CD4-positive, alpha-beta T cell treated with Interferon gamma for 1 hour (primary cell): ENCODE measurements at regions not wholly inside any gene's neighbourhood (a gene's known extent, or its start where the extent isn't known, plus 50 kb on each side); places are given as distances from the start of the nearest gene placed in this dataset.

Experiments
- DNase-seq: peaks from one replicate; pipeline ENCODE4 v3.0.0-alpha.2; 2020

GRCh38 chr16:86683441-86684194 lies 105.3 kb downstream of the FOXL1 start:
- no peak for DNase-seq

GRCh38 chr16:86685076-86685475 lies 106.7 kb downstream of the FOXL1 start:
- no peak for DNase-seq

GRCh38 chr16:86690970-86691369 lies 112.6 kb downstream of the FOXL1 start:
- DNase-seq, result no peak

DNA sequence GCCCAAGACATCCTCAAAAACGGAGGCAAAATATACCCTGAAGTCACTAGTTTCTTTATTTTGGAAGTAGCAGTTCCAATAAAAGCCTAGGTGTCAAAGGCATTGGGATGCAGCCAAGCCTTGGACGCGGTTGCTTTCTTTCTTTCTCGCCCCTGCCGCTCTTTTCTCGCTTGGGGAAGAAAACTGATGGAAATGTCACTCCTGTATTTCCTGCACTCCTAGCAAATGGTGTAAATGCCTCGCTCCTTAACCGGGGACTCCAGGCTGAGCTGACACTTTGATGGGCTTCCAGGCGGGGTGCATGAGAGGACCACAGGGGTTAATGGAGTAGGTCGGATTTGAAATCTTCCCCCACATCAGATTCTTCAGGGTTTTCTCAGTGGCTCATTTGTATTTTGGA lies 114.1 kb downstream of the FOXL1 start:
- no peak for DNase-seq

DNA sequence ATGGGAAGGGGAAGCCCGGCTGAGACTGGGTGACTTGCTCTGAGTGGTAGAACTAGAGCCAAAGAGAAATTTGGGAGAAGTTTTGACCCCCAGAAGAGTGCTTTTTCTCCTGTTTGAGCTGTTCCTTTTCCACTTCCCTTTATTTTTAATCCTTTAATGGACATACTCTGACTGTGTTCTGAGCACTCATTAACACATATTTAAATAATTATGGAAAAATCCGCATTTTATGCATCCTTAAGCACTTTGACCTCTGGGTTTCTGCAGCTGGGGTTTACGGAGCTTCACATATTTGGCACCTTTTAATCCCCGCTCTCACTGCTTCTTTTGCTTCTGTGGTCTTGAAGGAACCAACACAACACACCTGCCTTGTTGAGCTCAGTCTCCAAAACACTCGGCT lies 114.7 kb downstream of the FOXL1 start:
- no peak for DNase-seq

DNA sequence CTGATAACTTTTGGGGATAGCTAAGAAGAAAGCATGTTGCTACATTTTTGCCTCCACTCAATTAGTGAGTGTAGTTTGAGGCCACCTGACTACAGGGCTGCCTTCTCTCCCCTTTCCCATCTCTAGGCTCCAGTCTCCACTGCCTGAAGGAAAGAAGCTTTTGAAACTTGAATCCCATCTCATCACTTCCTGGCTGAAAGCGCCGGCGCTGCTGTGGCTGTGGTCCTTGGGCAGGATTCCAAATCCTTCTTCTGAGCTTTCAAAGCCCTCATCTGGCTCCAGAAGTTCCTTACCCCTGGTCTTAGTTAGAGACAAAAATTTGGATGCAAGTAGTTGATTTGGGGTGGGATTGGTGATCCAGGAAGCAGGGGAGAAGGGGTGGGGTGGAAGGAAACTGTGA lies 119.4 kb downstream of the FOXL1 start:
- DNase-seq, result no peak

DNA sequence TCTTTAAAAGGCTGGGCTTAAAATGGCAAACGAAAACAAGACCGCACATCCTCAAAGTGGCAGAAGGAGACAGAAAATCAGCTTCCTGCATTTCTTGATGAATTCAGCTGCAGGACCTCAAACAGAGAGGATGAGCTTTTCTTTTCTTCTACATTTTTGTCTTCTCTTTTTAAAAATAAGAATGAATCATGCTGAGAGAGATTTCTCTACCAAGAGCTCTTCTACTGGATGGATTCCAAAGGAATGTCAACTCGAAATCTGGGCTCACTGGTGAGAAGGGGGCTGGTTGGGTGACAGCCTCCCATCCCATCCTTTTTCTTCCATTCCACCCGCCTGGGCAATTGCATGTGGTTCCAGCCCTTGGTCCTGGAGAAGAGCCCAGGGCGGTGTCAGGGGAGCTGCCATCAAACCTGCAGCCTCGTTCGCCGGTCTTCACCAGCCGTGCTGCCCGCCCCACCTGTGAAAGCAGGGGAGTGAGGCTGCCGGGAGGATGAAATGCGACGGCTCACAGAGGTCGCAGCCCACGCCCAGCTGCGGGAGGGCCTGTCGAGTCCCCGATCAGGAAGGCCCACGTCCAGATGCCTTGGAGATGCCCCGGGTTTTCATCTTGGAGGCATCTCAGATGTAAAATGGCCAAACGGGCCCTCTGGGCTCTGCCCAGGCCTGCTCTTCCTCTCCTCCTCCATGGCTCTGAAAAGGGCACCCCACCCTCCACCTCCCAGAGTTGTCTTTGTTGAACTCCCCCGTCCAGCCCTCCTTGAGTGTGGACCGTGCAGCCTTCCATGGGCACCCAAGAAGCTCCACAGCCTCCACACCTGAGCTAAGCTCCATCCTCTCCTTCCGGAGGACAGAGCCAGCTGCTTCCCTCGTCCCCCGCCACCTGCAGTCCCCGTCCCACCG lies 121.9 kb downstream of the FOXL1 start:
- no peak for DNase-seq

DNA sequence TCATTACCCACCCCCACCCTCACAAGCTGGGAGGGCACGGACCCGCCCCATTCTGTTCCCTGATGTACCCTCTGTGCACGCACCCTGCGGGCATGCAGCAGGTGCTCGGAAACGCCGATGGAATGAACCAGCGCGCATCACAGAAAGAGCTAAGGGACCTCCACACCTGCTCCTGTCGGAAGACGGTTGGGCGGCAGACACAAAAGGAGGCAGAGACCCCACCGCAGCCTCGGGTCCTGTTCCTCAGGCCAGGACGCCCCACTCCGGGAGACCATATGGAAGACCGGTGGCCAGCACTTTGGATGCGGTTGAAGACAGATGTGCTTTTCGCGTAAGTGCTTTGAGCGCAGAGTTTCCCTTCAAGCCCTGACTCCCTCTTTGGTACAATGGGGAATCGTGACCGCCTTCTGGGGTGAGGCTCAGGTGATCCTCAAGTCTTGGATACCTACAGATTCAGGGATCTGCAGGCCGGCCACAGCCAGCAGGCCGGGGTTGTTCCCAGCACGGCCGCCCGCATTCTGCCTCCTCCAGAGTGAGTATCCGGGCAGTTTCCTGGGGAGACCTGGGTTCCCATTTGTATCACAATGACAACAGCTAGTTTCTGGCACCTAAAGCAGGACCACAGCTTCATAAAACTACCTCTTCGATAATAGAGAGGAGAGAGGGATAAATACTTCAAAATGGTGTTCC lies 123.1 kb downstream of the FOXL1 start:
- no peak for DNase-seq

- no peak for DNase-seq
Measured at GRCh38 chr16:86702824-86703588, 124.7 kb downstream of the FOXL1 start.

- no peak for DNase-seq
Measured at GRCh38 chr16:86704516-86704915, 126.2 kb downstream of the FOXL1 start.

- DNase-seq, result no peak
Measured at GRCh38 chr16:86706726-86707125, 128.4 kb downstream of the FOXL1 start.

DNA sequence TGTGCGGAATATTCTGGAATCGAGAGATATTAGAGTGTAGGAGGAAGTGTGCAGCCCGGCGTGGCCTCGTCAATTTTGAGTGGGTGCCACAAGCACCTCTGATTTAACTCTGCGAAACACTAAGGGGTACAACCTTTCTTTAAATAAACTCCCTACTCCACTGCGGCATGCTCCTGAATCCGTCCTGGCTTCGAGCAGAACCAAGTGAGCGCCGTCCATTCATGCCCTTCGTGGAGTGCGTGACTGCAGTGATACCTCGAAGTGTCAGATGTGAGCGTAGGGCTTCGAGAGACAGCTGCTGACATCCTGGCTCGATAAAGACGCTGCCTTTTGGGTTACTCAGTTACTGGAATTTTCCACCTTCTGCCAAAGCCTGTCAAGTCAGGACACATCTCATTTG lies 128.8 kb downstream of the FOXL1 start:
- DNase-seq, result no peak

DNA sequence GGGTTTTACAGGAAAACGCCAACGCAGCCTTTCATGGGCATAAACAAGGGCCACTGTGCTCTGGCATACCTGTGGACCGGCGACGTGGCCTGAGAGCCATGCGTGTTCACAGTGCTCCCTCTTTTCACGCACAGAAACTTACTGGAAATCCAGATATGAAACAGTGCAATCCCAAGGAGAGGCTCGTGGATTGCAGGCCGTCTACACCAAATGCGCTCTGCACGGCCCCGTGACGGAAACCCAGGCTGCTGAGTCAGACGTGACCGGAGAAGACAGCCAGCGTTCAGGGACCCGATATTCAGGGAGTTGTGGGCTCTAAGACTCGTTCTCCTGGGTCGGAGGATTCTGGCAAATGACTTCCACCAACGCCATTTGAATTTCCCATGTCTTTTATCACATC lies 129.2 kb downstream of the FOXL1 start:
- no peak for DNase-seq

- DNase-seq, result no peak
Measured at GRCh38 chr16:86708431-86708830, 130.1 kb downstream of the FOXL1 start.

DNA sequence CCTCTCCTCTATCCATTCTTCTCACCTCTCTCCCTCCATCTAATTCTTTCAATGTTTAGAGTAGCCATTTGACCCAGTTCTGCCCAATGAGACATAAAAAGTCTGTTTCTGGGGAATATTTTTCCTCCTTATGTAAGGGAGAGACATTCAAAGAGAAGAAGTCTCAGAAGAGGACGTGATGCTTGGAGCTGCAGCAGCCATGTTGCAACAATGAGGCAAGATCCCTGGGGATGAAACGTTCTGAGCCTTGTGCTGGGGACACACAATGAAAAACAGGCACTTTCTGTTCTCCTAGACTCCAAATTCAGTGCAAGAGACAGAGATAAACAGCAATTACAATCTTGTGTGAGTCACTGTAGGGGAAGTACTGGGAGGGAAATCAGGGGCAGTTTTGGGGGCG lies 130.8 kb downstream of the FOXL1 start:
- DNase-seq, result no peak

GRCh38 chr16:86709902-86710601 lies 131.7 kb downstream of the FOXL1 start:
- no peak for DNase-seq

- DNase-seq, result no peak
Measured at GRCh38 chr16:86710602-86710950, 132.2 kb downstream of the FOXL1 start.

GRCh38 chr16:86712158-86713009 lies 134.0 kb downstream of the FOXL1 start:
- no peak for DNase-seq

DNA sequence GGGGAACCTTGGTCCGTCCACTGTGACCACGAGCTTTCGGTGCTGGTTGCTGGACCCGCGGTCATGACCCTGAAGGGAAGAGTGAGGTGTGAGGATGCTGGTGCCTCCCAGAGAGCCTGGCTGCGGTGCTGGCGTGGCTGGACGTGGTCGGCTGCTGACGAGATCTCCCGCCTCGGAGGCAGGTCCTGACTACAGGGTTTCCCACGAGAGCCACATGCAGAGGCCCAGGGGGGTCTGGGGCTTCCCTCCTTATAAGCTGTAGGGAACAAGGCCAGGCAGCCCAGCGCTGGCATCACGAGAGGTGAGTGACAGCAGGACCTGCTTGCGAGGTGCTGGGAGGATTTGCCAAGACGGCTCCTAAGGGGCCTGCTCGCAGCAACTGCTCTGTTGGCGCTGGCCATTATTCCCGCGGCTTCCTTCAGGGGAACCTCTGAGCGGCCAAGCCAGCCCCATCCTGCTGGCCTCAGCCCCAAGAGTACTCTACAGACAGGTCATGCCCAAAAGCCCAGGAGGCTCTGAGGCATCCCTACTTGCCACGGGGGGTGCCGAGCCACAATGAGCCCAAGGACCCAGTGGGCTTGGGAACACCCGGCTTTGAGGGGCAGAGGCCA lies 134.8 kb downstream of the FOXL1 start:
- no peak for DNase-seq

DNA sequence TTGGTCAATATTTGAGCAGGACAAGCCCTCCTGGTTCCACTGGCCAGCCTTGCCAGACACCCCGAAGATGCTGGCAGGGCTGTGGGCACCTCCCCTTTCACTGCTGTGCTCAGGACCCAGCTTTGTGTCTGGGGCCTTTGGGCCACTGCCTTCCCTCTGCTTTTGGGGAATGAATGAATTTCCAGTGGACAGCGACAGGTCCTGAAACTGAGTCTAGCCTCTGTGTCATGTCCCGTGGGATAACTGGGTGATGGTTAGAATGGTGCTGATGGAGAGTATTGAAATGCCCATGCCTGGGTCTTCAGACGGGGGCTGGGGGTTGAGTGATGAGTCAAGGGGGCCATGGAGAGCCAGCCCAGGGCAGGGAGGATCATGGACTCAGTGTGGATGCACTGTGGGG lies 135.8 kb downstream of the FOXL1 start:
- no peak for DNase-seq

- no peak for DNase-seq
Measured at GRCh38 chr16:86716649-86717048, 138.3 kb downstream of the FOXL1 start.
